GM12878 (cell line): ENCODE measurements at regions not wholly inside any gene's neighbourhood (a gene's known extent, or its start where the extent isn't known, plus 50 kb on each side); places are given as distances from the start of the nearest gene placed in this dataset.

ENCODE experiments used
- ATAC-seq: fragments of 200-7000 bp; cut with Tn5 transposase; 3 replicates; pipeline ENCODE4 v1.9.1; 2020; ENCODE audit warnings: mild to moderate bottlenecking, moderate library complexity
- BruUV-seq: library from RNA; stranded (reverse); fragments of 400-500 nt; replicated peaks from 2 replicates; lab custom pipeline; 2021; lab: Mats Ljungman, UMichigan
- CTCF ChIA-PET: fragments of 300-600 bp; sonication (Branson Sonifier 250); formaldehyde crosslinking; extraction: SDS; loops from one replicate; lab custom pipeline; 2021; ENCODE audit warnings: inconsistent platforms; lab: Yijun Ruan, JAX
- POLR2A ChIA-PET: fragments of 350-600 bp; formaldehyde crosslinking; extraction: SDS; loops from one replicate; lab custom pipeline; 2021; ENCODE audit warnings: inconsistent platforms; lab: Charles Lee
- RAD21 ChIA-PET: fragments of 300-600 bp; sonication (Branson Sonifier 250); formaldehyde crosslinking; loops from one replicate; lab custom pipeline; 2023; ENCODE audit warnings: antibody characterized with exemption; ENCODE audit not compliant: unreplicated experiment; lab: Charles Lee
- SMC1A ChIA-PET: fragments of 300-600 bp; sonication (Branson Sonifier 250); formaldehyde crosslinking; loops from one replicate; lab custom pipeline; 2023; ENCODE audit not compliant: unreplicated experiment, uncharacterized antibody; lab: Charles Lee
- DNase-seq: peaks from one replicate; pipeline ENCODE4 v3.0.0-alpha.2; 2011; ENCODE audit warnings: low read depth, low spot score
- FAIRE-seq: peaks from 3 replicates; lab custom pipeline; 2011; peaks lifted over from hg19 to GRCh38; lab: Jason Lieb, UNC
- H2AFZ ChIP-seq: 2 replicates; pipeline ENCODE4 v1.6.0; 2011; ENCODE audit warnings: low read depth, low read length, control low read depth; ENCODE audit not compliant: control insufficient read depth
- H3K27ac ChIP-seq: 2 replicates; pipeline ENCODE4 v1.5.1; 2011; ENCODE audit warnings: control low read depth; ENCODE audit not compliant: control insufficient read depth, insufficient read depth
- H3K27me3 ChIP-seq, 2 experiments: replicated peaks in 1 of 2; 2 replicates each; pipeline versions ENCODE4 v1.6.0 to v1.6.1; 2011; ENCODE audit warnings: low read length in 1 of 2; ENCODE audit not compliant: control insufficient read depth in 2 of 2, insufficient read depth in 2 of 2
- H3K36me3 ChIP-seq, 2 experiments: 2 replicates each; pipeline ENCODE4 v1.5.1; 2011; ENCODE audit warnings: low read length in 1 of 2; ENCODE audit not compliant: control insufficient read depth in 2 of 2, insufficient read depth in 2 of 2
- H3K4me1 ChIP-seq: 2 replicates; pipeline ENCODE4 v1.6.1; 2011; ENCODE audit warnings: mild to moderate bottlenecking, low read length, moderate library complexity, mixed read lengths; ENCODE audit not compliant: control insufficient read depth, insufficient read depth
- H3K4me2 ChIP-seq: 2 replicates; pipeline ENCODE4 v1.6.0; 2011; ENCODE audit warnings: control low read depth; ENCODE audit not compliant: control insufficient read depth, insufficient read depth
- H3K4me3 ChIP-seq: fragments of 200-600 bp; sonication (generic); 2 replicates; pipeline ENCODE4 v1.5.1; 2016
- H3K79me2 ChIP-seq: 2 replicates; pipeline ENCODE4 v1.6.0; 2011; ENCODE audit warnings: low read length; ENCODE audit not compliant: control insufficient read depth, insufficient read depth
- H3K9ac ChIP-seq: 2 replicates; pipeline ENCODE4 v1.8.0; 2011; ENCODE audit warnings: low read length, control low read depth, mixed read lengths; ENCODE audit not compliant: control insufficient read depth, insufficient read depth
- H3K9me3 ChIP-seq: replicated peaks from 3 replicates; pipeline ENCODE4 v1.5.1; 2011; ENCODE audit warnings: mild to moderate bottlenecking, low read length; ENCODE audit not compliant: control insufficient read depth, insufficient read depth
- H4K20me1 ChIP-seq: 2 replicates; pipeline ENCODE4 v1.6.0; 2011; ENCODE audit not compliant: control insufficient read depth, insufficient read depth
- ATF3 ChIP-seq: IDR thresholded peaks from 2 replicates; pipeline ENCODE4 v1.6.1; 2011; ENCODE audit warnings: low read depth, mild to moderate bottlenecking, low read length, moderate library complexity, borderline replicate concordance; ENCODE audit errors: extremely low read depth
- BHLHE40 ChIP-seq, 2 experiments: fragments of 450-650 bp in 1 of 2; IDR thresholded peaks; 2 replicates each; pipeline ENCODE4 v1.6.1; 2011 to 2017; ENCODE audit warnings: low read depth in 2 of 2, borderline replicate concordance in 1 of 2, improper control_type of control experiment in 1 of 2, low read length in 1 of 2, mild to moderate bottlenecking in 1 of 2
- CBX3 ChIP-seq: fragments of 200-600 bp; sonication (generic); IDR thresholded peaks from 2 replicates; pipeline ENCODE4 v1.6.1; 2016; ENCODE audit warnings: low read depth, borderline replicate concordance
- E2F4 ChIP-seq: IDR thresholded peaks from 2 replicates; pipeline ENCODE4 v1.6.1; 2012; ENCODE audit warnings: low read depth, low read length, improper control_type of control experiment
- E2F8 ChIP-seq: fragments of 450-650 bp; IDR thresholded peaks from 2 replicates; pipeline ENCODE4 v1.6.1; 2018; ENCODE audit warnings: mild to moderate bottlenecking, low read depth, moderate library complexity; ENCODE audit not compliant: partially characterized antibody
- EGR1 ChIP-seq, 2 experiments: IDR thresholded peaks; 1 replicate in 1 of 2; 2 replicates in 1 of 2; pipeline ENCODE4 v1.6.1; 2011 to 2012; ENCODE audit warnings: low read depth in 2 of 2, low read length in 2 of 2, borderline replicate concordance in 1 of 2, mild to moderate bottlenecking in 1 of 2, moderate library complexity in 1 of 2
- ESRRA ChIP-seq: IDR thresholded peaks from 2 replicates; pipeline ENCODE4 v1.6.1; 2012; ENCODE audit warnings: mild to moderate bottlenecking, low read length, improper control_type of control experiment
- GABPA ChIP-seq: IDR thresholded peaks from 2 replicates; pipeline ENCODE4 v1.6.1; 2014; ENCODE audit warnings: antibody characterized with exemption, low read depth, mild to moderate bottlenecking, inconsistent platforms
- IKZF1 ChIP-seq: fragments of 450-650 bp; conservative IDR thresholded peaks from 2 replicates; pipeline ENCODE4 v1.6.1; 2017; ENCODE audit warnings: antibody characterized with exemption, mild to moderate bottlenecking
- JUNB ChIP-seq: IDR thresholded peaks from 2 replicates; pipeline ENCODE4 v1.6.1; 2016; ENCODE audit warnings: antibody characterized with exemption, mild to moderate bottlenecking
- NFYB ChIP-seq: IDR thresholded peaks from 2 replicates; pipeline ENCODE4 v1.6.1; 2011; ENCODE audit warnings: low read depth, mild to moderate bottlenecking, low read length, improper control_type of control experiment, moderate library complexity; ENCODE audit not compliant: insufficient read depth
- POLR2AphosphoS2 ChIP-seq: IDR thresholded peaks from 2 replicates; pipeline ENCODE4 v1.6.1; 2011; ENCODE audit warnings: low read depth, mild to moderate bottlenecking, low read length, improper control_type of control experiment, moderate library complexity
- RELA ChIP-seq: fragments of 450-650 bp; IDR thresholded peaks from 2 replicates; pipeline ENCODE4 v1.8.0; 2014; ENCODE audit warnings: borderline replicate concordance; ENCODE audit not compliant: partially characterized antibody
- REST ChIP-seq: IDR thresholded peaks from 2 replicates; pipeline ENCODE4 v1.6.1; 2012; ENCODE audit warnings: mild to moderate bottlenecking, low read depth, low read length
- RFX5 ChIP-seq: IDR thresholded peaks from 2 replicates; pipeline ENCODE4 v1.6.1; 2011; ENCODE audit warnings: low read depth, low read length, improper control_type of control experiment
- TBL1XR1 ChIP-seq: IDR thresholded peaks from 2 replicates; pipeline ENCODE4 v1.6.1; 2012; ENCODE audit warnings: low read depth, low read length, improper control_type of control experiment
- YBX1 ChIP-seq: fragments of 450-650 bp; IDR thresholded peaks from 2 replicates; pipeline ENCODE4 v1.6.1; 2016; ENCODE audit warnings: antibody characterized with exemption
- ZBED1 ChIP-seq: IDR thresholded peaks from 2 replicates; pipeline ENCODE4 v1.6.1; 2016; ENCODE audit warnings: borderline replicate concordance
- WGBS: methylation state at CpG from one replicate; pipeline ENCODE4 v1.1.6; 2016; ENCODE audit warnings: low lambda C conversion rate; ENCODE audit not compliant: insufficient replicate concordance, insufficient coverage; ENCODE audit errors: missing lambda C conversion rate; 5-methylcytosine and 5-hydroxymethylcytosine counted together
- in situ Hi-C: fragments of 300-500 bp; cut with MboI; formaldehyde crosslinking; loops from 9 replicates; pipeline ENCODE4 v1.14.3; 2018; ENCODE audit warnings: mixed read lengths
- intact Hi-C: fragments of 100-400 bp; cut with micrococcal nuclease; formaldehyde crosslinking; loops from one replicate; pipeline ENCODE4 v1.14.2; 2022; ENCODE audit not compliant: unreplicated experiment

- Histone ChIP-seq H3K9me3 (no peaks in the 10 kb centered on the region; the same call in 1 of the 3 replicates), H4K20me1 (no peaks in the 10 kb centered on the region), H3K4me3 (no peak overlapping the region), H3K27me3 (no peaks in the 10 kb centered on the region)
- intact Hi-C loops = no loop called here
- TF ChIP-seq ATF3 (no peak), E2F4 (no peak), ESRRA (no peak), GABPA (no peak), TBL1XR1 (no peak), YBX1 (no peak), NFYB (no peak), E2F8 (no peak), CBX3 (no peak), JUNB (no peak), EGR1 (IDR thresholded peaks at IDR 0.05; ENCODE audit: borderline replicate concordance in 1 of 2, low read depth in 2 of 2, low read length in 2 of 2) (no peak), POLR2AphosphoS2 (no peak), RELA (no peak), REST (no peak), RFX5 (no peak), IKZF1 (no peak), ZBED1 (no peak), BHLHE40 (IDR thresholded peaks at IDR 0.05; ENCODE audit: borderline replicate concordance in 1 of 2, low read depth in 2 of 2, low read length in 1 of 2) (no peak)
- TF ChIP-seq, all 136 proteins: peak for 0
- POLR2A ChIA-PET = no interaction called here
- DNase-seq (no peak), ATAC-seq (no peak), FAIRE-seq (no peak)
- in situ Hi-C loops = no loop called here
- Histone ChIP-seq H3K79me2 (no peaks in the 10 kb centered on the region), H3K27ac (no peak overlapping the region), H3K4me2 (no peak overlapping the region), H3K36me3 (no peaks in the 10 kb centered on the region), H2AFZ (no peak overlapping the region), H3K9ac (no peak overlapping the region), H3K4me1 (no peaks in the 10 kb centered on the region)
- no TSS peak for BruUV-seq
- RAD21 ChIA-PET = no interaction called here
- SMC1A ChIA-PET = interaction anchor here (1.3 kb wide), 1 partner anchor 28 kb away, joined by 4 read pairs; no protein-coding TSS in a partner anchor
- 52% methylated on average over 8 of the region's 8 CpGs for WGBS
- CTCF ChIA-PET = no interaction called here
These were observed 90.3 kb upstream of the CDK6 start for GRCh38 chr7:92926697-92927044.
